Stimulated activated effector memory CD8-positive, alpha-beta T cell treated with anti-CD3 and anti-CD28 coated beads, Interleukin-12 subunit alpha, Interleukin-12 subunit beta, amount 100 ng/mL, for 72 hours (primary cell): ENCODE measurements at regions not wholly inside any gene's neighbourhood (a gene's known extent, or its start where the extent isn't known, plus 50 kb on each side); places are given as distances from the start of the nearest gene placed in this dataset.

ENCODE experiments used
- ATAC-seq: fragments of 150-1000 bp; cut with Tn5 transposase; 2 replicates; pipeline ENCODE4 v1.10.0; 2021
- DNase-seq, 2 donors: peaks; one replicate each; pipeline ENCODE4 v3.0.0; 2021 to 2022; ENCODE audit warnings: low spot score in 2 of 2
- H3K27ac Mint-ChIP-seq: one replicate; pipeline ENCODE4 v1.8.0; 2022; ENCODE audit warnings: mild to moderate bottlenecking, mixed read lengths
- H3K36me3 Mint-ChIP-seq: one replicate; pipeline ENCODE4 v1.8.0; 2022; ENCODE audit warnings: mild to moderate bottlenecking, mixed read lengths
- H3K4me1 Mint-ChIP-seq: one replicate; pipeline ENCODE4 v1.8.0; 2022; ENCODE audit warnings: mixed read lengths
- H3K4me3 Mint-ChIP-seq: one replicate; pipeline ENCODE4 v1.8.0; 2022; ENCODE audit warnings: mild to moderate bottlenecking, mixed read lengths
- H3K9me3 Mint-ChIP-seq: one replicate; pipeline ENCODE4 v1.8.0; 2022; ENCODE audit warnings: mixed read lengths

GRCh38 chr5:6181871-6182270 lies 196.5 kb downstream of the MED10 start:
- peaks cover 3% of the 10 kb centered on the region for H3K9me3 Mint-ChIP-seq
- DNase-seq (no peak), ATAC-seq (no peak)
- no peak overlapping the region for H3K27ac Mint-ChIP-seq
- H3K4me3 Mint-ChIP-seq, result no peak overlapping the region
- H3K4me1 Mint-ChIP-seq, result no peaks in the 10 kb centered on the region
- H3K36me3 Mint-ChIP-seq, result no peaks in the 10 kb centered on the region

GRCh38 chr5:6181147-6181729 lies 197.1 kb downstream of the MED10 start:
- H3K9me3 Mint-ChIP-seq, result peaks cover 3% of the 10 kb centered on the region
- no peak overlapping the region for H3K4me3 Mint-ChIP-seq
- no peaks in the 10 kb centered on the region for H3K36me3 Mint-ChIP-seq
- H3K27ac Mint-ChIP-seq, result no peak overlapping the region
- DNase-seq (no peak), ATAC-seq (no peak)
- no peaks in the 10 kb centered on the region for H3K4me1 Mint-ChIP-seq

GRCh38 chr5:6180231-6180872 lies 198.0 kb downstream of the MED10 start:
- H3K4me3 Mint-ChIP-seq, result no peak overlapping the region

GRCh38 chr5:6178846-6179532 lies 199.4 kb downstream of the MED10 start:
- ATAC-seq (no peak), DNase-seq (no peak)
- Mint-ChIP-seq H3K4me1 (no peaks in the 10 kb centered on the region), H3K27ac (no peak overlapping the region), H3K4me3 (no peak overlapping the region), H3K9me3 (peaks cover 3% of the 10 kb centered on the region), H3K36me3 (no peaks in the 10 kb centered on the region)

More at GRCh38 chr5:6180231-6180872, 198.0 kb downstream of the MED10 start:
- H3K36me3 Mint-ChIP-seq, result no peaks in the 10 kb centered on the region
- H3K9me3 Mint-ChIP-seq, result peaks cover 3% of the 10 kb centered on the region
- no peaks in the 10 kb centered on the region for H3K4me1 Mint-ChIP-seq
- DNase-seq (no peak), ATAC-seq (peak; percentile 8)
- no peak overlapping the region for H3K27ac Mint-ChIP-seq

- Mint-ChIP-seq H3K27ac (no peak overlapping the region), H3K9me3 (peaks cover 3% of the 10 kb centered on the region), H3K36me3 (no peaks in the 10 kb centered on the region), H3K4me3 (no peak overlapping the region), H3K4me1 (no peaks in the 10 kb centered on the region)
- ATAC-seq (no peak), DNase-seq (no peak)
These were observed 200.4 kb downstream of the MED10 start for GRCh38 chr5:6177926-6178325.

GRCh38 chr5:6176102-6176693 lies 202.1 kb downstream of the MED10 start:
- no peak for DNase-seq
- H3K4me3 Mint-ChIP-seq, result no peak overlapping the region
- no peaks in the 10 kb centered on the region for H3K4me1 Mint-ChIP-seq
- no peak for ATAC-seq
- no peak overlapping the region for H3K27ac Mint-ChIP-seq
- no peaks in the 10 kb centered on the region for H3K36me3 Mint-ChIP-seq
- H3K9me3 Mint-ChIP-seq, result peaks cover 3% of the 10 kb centered on the region

- H3K9me3 Mint-ChIP-seq, result no peaks in the 10 kb centered on the region
These were observed 203.0 kb downstream of the MED10 start for GRCh38 chr5:6175172-6175854.

GRCh38 chr5:6169660-6170059 lies 208.7 kb downstream of the MED10 start:
- no peak for ATAC-seq
- no peaks in the 10 kb centered on the region for H3K36me3 Mint-ChIP-seq
- no peak for DNase-seq
- no peaks in the 10 kb centered on the region for H3K4me1 Mint-ChIP-seq
- H3K9me3 Mint-ChIP-seq, result peaks cover 4% of the 10 kb centered on the region
- no peak overlapping the region for H3K27ac Mint-ChIP-seq
- no peak overlapping the region for H3K4me3 Mint-ChIP-seq

More at GRCh38 chr5:6175172-6175854, 203.0 kb downstream of the MED10 start:
- H3K4me3 Mint-ChIP-seq, result no peak overlapping the region
- ATAC-seq (no peak), DNase-seq (no peak)
- no peak overlapping the region for H3K27ac Mint-ChIP-seq
- no peaks in the 10 kb centered on the region for H3K36me3 Mint-ChIP-seq
- H3K4me1 Mint-ChIP-seq, result no peaks in the 10 kb centered on the region

- Mint-ChIP-seq H3K36me3 (no peaks in the 10 kb centered on the region), H3K27ac (no peak overlapping the region), H3K9me3 (peaks cover 4% of the 10 kb centered on the region), H3K4me1 (no peaks in the 10 kb centered on the region), H3K4me3 (no peak overlapping the region)
- no peak for DNase-seq
- no peak for ATAC-seq
These were observed 211.5 kb downstream of the MED10 start for GRCh38 chr5:6166698-6167394.

- no peaks in the 10 kb centered on the region for H3K9me3 Mint-ChIP-seq
These were observed 214.4 kb downstream of the MED10 start for GRCh38 chr5:6163913-6164312.

GRCh38 chr5:6162175-6162574 lies 216.2 kb downstream of the MED10 start:
- Mint-ChIP-seq H3K36me3 (no peaks in the 10 kb centered on the region), H3K9me3 (no peaks in the 10 kb centered on the region), H3K27ac (no peak overlapping the region), H3K4me3 (no peak overlapping the region), H3K4me1 (no peaks in the 10 kb centered on the region)
- ATAC-seq, result no peak
- DNase-seq, result no peak

More at GRCh38 chr5:6163913-6164312, 214.4 kb downstream of the MED10 start:
- no peaks in the 10 kb centered on the region for H3K4me1 Mint-ChIP-seq
- no peak overlapping the region for H3K4me3 Mint-ChIP-seq
- no peak for ATAC-seq
- no peak for DNase-seq
- H3K36me3 Mint-ChIP-seq, result no peaks in the 10 kb centered on the region
- no peak overlapping the region for H3K27ac Mint-ChIP-seq

GRCh38 chr5:6161257-6161656 lies 217.1 kb downstream of the MED10 start:
- H3K4me3 Mint-ChIP-seq, result no peak overlapping the region
- H3K27ac Mint-ChIP-seq, result no peak overlapping the region
- H3K9me3 Mint-ChIP-seq, result no peaks in the 10 kb centered on the region
- no peaks in the 10 kb centered on the region for H3K36me3 Mint-ChIP-seq
- DNase-seq (no peak), ATAC-seq (no peak)
- H3K4me1 Mint-ChIP-seq, result no peaks in the 10 kb centered on the region

- peaks cover 3% of the 10 kb centered on the region for H3K9me3 Mint-ChIP-seq
- DNase-seq (no peak), ATAC-seq (peak; percentile 25)
- no peak overlapping the region for H3K4me3 Mint-ChIP-seq
- H3K36me3 Mint-ChIP-seq, result no peaks in the 10 kb centered on the region
- no peaks in the 10 kb centered on the region for H3K4me1 Mint-ChIP-seq
- no peak overlapping the region for H3K27ac Mint-ChIP-seq
These were observed 218.4 kb downstream of the MED10 start for GRCh38 chr5:6159832-6160430.

GRCh38 chr5:6158974-6159831 lies 219.1 kb downstream of the MED10 start:
- no peak for ATAC-seq
- DNase-seq, result no peak
- Mint-ChIP-seq H3K36me3 (no peaks in the 10 kb centered on the region), H3K9me3 (peaks cover 3% of the 10 kb centered on the region), H3K4me1 (no peaks in the 10 kb centered on the region), H3K4me3 (no peak overlapping the region), H3K27ac (no peak overlapping the region)
